HepG2 (cell line): ENCODE measurements at regions not wholly inside any gene's neighbourhood (a gene's known extent, or its start where the extent isn't known, plus 50 kb on each side); places are given as distances from the start of the nearest gene placed in this dataset.

Experiments
- ATAC-seq: fragments of 200-7000 bp; cut with Tn5 transposase; 3 replicates; pipeline ENCODE4 v1.9.1; 2020; ENCODE audit warnings: mild to moderate bottlenecking, moderate library complexity
- BruUV-seq: library from RNA; stranded (reverse); fragments of 400-500 nt; replicated peaks from 2 replicates; lab custom pipeline; 2021; lab: Mats Ljungman, UMichigan
- CTCF ChIA-PET: fragments of 300-600 bp; formaldehyde crosslinking; extraction: SDS; loops from one replicate; lab custom pipeline; 2021; ENCODE audit warnings: low total read pairs, inconsistent platforms, low intra/inter-chr PET ratio; lab: Yijun Ruan, JAX
- POLR2A ChIA-PET: fragments of 350-600 bp; sonication (Branson Sonifier 250); formaldehyde crosslinking; loops from one replicate; lab custom pipeline; 2020; ENCODE audit warnings: antibody characterized with exemption, inconsistent platforms; lab: Yijun Ruan, JAX
- DNase-seq: peaks from one replicate; pipeline ENCODE4 v3.0.0-alpha.2; 2015; ENCODE audit warnings: low spot score
- FAIRE-seq: peaks from 3 replicates; lab custom pipeline; 2011; peaks lifted over from hg19 to GRCh38; lab: Jason Lieb, UNC
- H2AFZ ChIP-seq: one replicate; pipeline ENCODE4 v1.6.1; 2011; ENCODE audit warnings: low read length, inconsistent platforms
- H3K27ac ChIP-seq: fragments of 300-600 bp; 3 replicates; pipeline ENCODE4 v1.8.0; 2011; ENCODE audit warnings: mixed run types, mild to moderate bottlenecking, mixed read lengths, low read length, inconsistent platforms; ENCODE audit not compliant: insufficient read depth; ENCODE audit errors: extremely low read length
- H3K27me3 ChIP-seq, 2 experiments: fragments of 200-600 bp in 1 of 2; 2 replicates in 1 of 2; 3 replicates in 1 of 2; pipeline versions ENCODE4 v1.6.0 to v1.8.0; 2011; ENCODE audit warnings: low read length in 2 of 2, mild to moderate bottlenecking in 2 of 2, moderate library complexity in 2 of 2, inconsistent platforms in 1 of 2; ENCODE audit not compliant: insufficient read depth in 2 of 2, control insufficient read depth in 1 of 2
- H3K36me3 ChIP-seq, 2 experiments: fragments of 200-600 bp in 1 of 2; replicated peaks in 1 of 2; 2 replicates in 1 of 2; 3 replicates in 1 of 2; pipeline versions ENCODE4 v1.5.1 to v1.8.0; 2011; ENCODE audit warnings: low read length in 2 of 2, inconsistent platforms in 1 of 2; ENCODE audit not compliant: insufficient read depth in 2 of 2, control insufficient read depth in 1 of 2
- H3K4me1 ChIP-seq: 2 replicates; pipeline ENCODE4 v1.5.1; 2012; ENCODE audit warnings: low read length, inconsistent platforms; ENCODE audit not compliant: insufficient read depth
- H3K4me2 ChIP-seq: 2 replicates; pipeline ENCODE4 v1.6.0; 2011; ENCODE audit warnings: low read depth, low read length, inconsistent platforms
- H3K4me3 ChIP-seq, 3 experiments: fragments of 200-600 bp in 1 of 3; sonication (generic), shearing (Covaris generic) in 1 of 3; replicated peaks in 1 of 3; 2 replicates each; pipeline ENCODE4 v1.5.1; 2011 to 2016; ENCODE audit warnings: low read length in 3 of 3, inconsistent platforms in 2 of 3, low read depth in 2 of 3, mild to moderate bottlenecking in 2 of 3, control low read depth in 1 of 3, mixed read lengths in 1 of 3; ENCODE audit not compliant: insufficient read depth in 1 of 3
- H3K79me2 ChIP-seq: one replicate; pipeline ENCODE4 v1.6.1; 2011; ENCODE audit warnings: low read length, inconsistent platforms; ENCODE audit not compliant: insufficient read depth
- H3K9ac ChIP-seq: 2 replicates; pipeline ENCODE4 v1.6.0; 2011; ENCODE audit warnings: mild to moderate bottlenecking, low read depth, low read length, inconsistent platforms; ENCODE audit not compliant: insufficient read depth
- H3K9me3 ChIP-seq: 2 replicates; pipeline ENCODE4 v1.5.1; 2012; ENCODE audit warnings: mild to moderate bottlenecking, low read length
- H4K20me1 ChIP-seq: 2 replicates; pipeline ENCODE4 v1.6.0; 2011; ENCODE audit warnings: inconsistent platforms, mild to moderate bottlenecking, low read length, moderate library complexity; ENCODE audit not compliant: insufficient read depth
- CEBPB ChIP-seq: IDR thresholded peaks from 2 replicates; pipeline ENCODE4 v1.6.1; 2011; ENCODE audit warnings: low read depth, low read length, improper control_type of control experiment, borderline replicate concordance
- MAFK ChIP-seq, 2 experiments: IDR thresholded peaks in 1 of 2; conservative IDR thresholded peaks in 1 of 2; 2 replicates each; pipeline ENCODE4 v1.6.1; 2011; ENCODE audit warnings: improper control_type of control experiment in 2 of 2, low read length in 2 of 2
- MATR3 ChIP-seq: sonication (generic); formaldehyde crosslinking; IDR thresholded peaks from 2 replicates; pipeline ENCODE4 v1.4.0; 2020; ENCODE audit warnings: missing genetic modification reagents
- ZIK1 ChIP-seq: sonication (generic); formaldehyde crosslinking; IDR thresholded peaks from 2 replicates; pipeline ENCODE4 v1.5.0; 2020; ENCODE audit warnings: mild to moderate bottlenecking, low read depth, missing genetic modification reagents, borderline replicate concordance
- WGBS: methylation state at CpG from one replicate; pipeline ENCODE4 v1.1.6; 2017; ENCODE audit warnings: low lambda C conversion rate; 5-methylcytosine and 5-hydroxymethylcytosine counted together
- in situ Hi-C: cut with HindIII; loops from 2 replicates; pipeline ENCODE4 v1.10.0; 2017; ENCODE audit warnings: low pct_unique_long_range_greater_than_20kb; ENCODE audit not compliant: extremely low pct_ligation_motif_present
- intact Hi-C: fragments of 100-400 bp; cut with micrococcal nuclease; formaldehyde crosslinking; loops from one replicate; pipeline ENCODE4 v1.10.0; 2022; ENCODE audit not compliant: unreplicated experiment

DNA sequence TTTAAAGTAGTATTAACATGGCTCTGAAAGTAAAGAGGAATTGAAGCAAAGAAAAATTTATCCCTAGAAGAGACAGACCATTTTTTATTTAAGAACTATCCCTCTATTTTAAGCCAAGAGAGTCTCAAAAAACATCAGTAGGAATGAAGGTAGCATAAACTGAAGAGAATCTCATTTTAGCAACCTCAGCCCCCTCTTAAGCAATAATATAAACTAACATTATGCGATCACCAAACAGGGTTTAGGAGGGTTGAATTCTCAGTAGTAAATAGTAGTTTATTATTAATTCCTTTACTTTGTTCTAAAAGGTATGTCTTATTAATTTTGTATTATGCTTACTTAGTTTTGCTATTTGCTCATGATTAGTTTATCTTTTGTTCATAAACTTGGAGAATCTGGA is 287.4 kb downstream of the CDK5RAP2 start:
- H2AFZ ChIP-seq, result no peak overlapping the region
- H3K27me3 ChIP-seq, result no peaks in the 10 kb centered on the region
- POLR2A ChIA-PET, result no interaction called here
- 47% methylated on average over 1 of the region's 1 CpG for WGBS
- CTCF ChIA-PET, result no interaction called here
- BruUV-seq, result no TSS peak
- no peak for TF ChIP-seq MATR3 (CRISPR knock-in tag)
- TF ChIP-seq CEBPB, result peak; percentile 26; the same call in 1 of the 2 replicates
- H3K27ac ChIP-seq, result no peak overlapping the region
- no peaks in the 10 kb centered on the region for H3K4me1 ChIP-seq
- no peak overlapping the region for H3K9ac ChIP-seq
- intact Hi-C loops (no loop called here), in situ Hi-C loops (no loop called here)
- H3K36me3 ChIP-seq, result no peaks in the 10 kb centered on the region
- H3K9me3 ChIP-seq, result no peaks in the 10 kb centered on the region
- no peaks in the 10 kb centered on the region for H4K20me1 ChIP-seq
- no peak for ATAC-seq
- H3K4me2 ChIP-seq, result no peak overlapping the region
- FAIRE-seq, result no peak
- H3K4me3 ChIP-seq, result no peak overlapping the region
- H3K79me2 ChIP-seq, result no peaks in the 10 kb centered on the region
- DNase-seq, result no peak

DNA sequence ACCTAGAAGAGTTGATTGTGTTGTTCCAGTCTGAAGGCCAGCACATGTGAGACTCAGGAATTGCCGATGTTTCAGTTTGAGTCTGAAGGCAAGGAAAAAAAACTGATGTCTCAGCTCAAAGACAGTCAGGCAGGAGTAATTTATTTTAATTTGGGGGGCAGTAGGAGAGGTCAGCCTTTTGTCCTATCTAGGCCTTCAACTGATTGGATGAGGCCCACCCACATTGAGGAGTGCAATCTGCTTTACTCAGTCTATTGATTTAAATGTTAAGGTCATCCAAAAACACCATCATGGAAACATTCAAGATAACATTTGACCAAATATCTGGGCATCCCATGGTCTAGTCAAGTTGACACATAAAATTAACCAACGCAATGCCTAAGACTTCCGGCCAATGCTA is 288.9 kb downstream of the CDK5RAP2 start:
- no peak overlapping the region for H3K9ac ChIP-seq
- H3K4me2 ChIP-seq, result no peak overlapping the region
- ATAC-seq (no peak), DNase-seq (no peak), FAIRE-seq (no peak)
- H3K9me3 ChIP-seq, result no peaks in the 10 kb centered on the region
- no peak overlapping the region for H3K4me3 ChIP-seq
- H3K4me1 ChIP-seq, result no peaks in the 10 kb centered on the region
- no peak overlapping the region for H3K27ac ChIP-seq
- H4K20me1 ChIP-seq, result no peaks in the 10 kb centered on the region
- H3K79me2 ChIP-seq, result no peaks in the 10 kb centered on the region
- H3K27me3 ChIP-seq, result no peaks in the 10 kb centered on the region
- no peaks in the 10 kb centered on the region for H3K36me3 ChIP-seq
- in situ Hi-C loops, result no loop called here
- CTCF ChIA-PET, result no interaction called here
- intact Hi-C loops, result no loop called here
- no peak overlapping the region for H2AFZ ChIP-seq
- POLR2A ChIA-PET, result no interaction called here
- no TSS peak for BruUV-seq
- WGBS, result 77% methylated on average over 3 of the region's 3 CpGs
- TF ChIP-seq MAFK (conservative IDR thresholded peaks at IDR 0.05 in 1 of 2, IDR thresholded peaks at IDR 0.05 in 1 of 2; ENCODE audit: low read length in 2 of 2) (peak; percentile 16 to 24; a peak in 1 of 4 replicates), ZIK1 (CRISPR knock-in tag) (no peak)
- TF ChIP-seq, all 625 proteins: peak for 1
